ENCODE measurements at regions not wholly inside any gene's neighbourhood (a gene's known extent, or its start where the extent isn't known, plus 50 kb on each side); places are given as distances from the start of the nearest gene placed in this dataset.

DNA sequence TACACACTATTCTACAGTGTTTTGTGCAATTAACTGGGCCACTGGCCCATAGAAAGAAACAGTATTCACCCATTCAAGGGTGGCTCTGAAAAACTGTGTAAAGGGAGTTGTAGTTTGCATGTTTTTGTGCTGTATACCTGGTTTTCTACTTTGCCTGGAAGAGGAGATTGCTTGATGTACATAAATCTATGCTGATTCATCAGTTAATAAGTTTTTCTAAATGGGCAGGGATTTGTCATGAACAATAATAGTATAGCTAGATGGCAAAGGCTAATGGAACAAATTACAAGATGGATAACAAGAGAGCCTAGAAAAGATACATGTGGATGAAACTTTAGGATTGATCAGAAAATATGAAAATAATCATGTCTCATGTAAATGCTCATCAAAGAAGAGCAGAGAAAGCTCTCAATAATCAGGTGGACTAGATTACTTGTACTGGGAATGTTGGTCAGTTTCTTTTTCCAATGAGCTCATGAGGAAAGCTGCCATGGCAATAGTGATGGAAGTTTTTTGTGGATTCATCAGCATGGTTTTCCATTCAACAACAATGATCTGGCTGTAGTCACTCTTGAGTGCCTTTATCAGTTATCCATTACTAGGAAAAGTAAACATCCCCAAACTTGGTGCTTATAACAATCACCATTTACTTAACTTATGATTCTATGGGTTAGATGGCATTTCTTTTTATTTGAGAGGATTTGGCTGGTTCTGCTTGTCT, 602.8 kb downstream of the BRINP3 start:
- Histone ChIP-seq H3K36me3 (ENCODE audit: insufficient read depth, low read length) (no peaks in the 10 kb centered on the region), H3K4me2 (ENCODE audit: low read length) (no peak overlapping the region), H3K9ac (ENCODE audit: low read length) (no peak overlapping the region), H3K9me2 (ENCODE audit: low read depth, low read length) (no peaks in the 10 kb centered on the region), H4K20me1 (ENCODE audit: insufficient read depth, low read length) (no peaks in the 10 kb centered on the region), H3K27me3 (ENCODE audit: insufficient read depth, low read length) (no peaks in the 10 kb centered on the region), H3K9me3 (ENCODE audit: low read length) (no peaks in the 10 kb centered on the region), H3K79me2 (ENCODE audit: insufficient read depth, low read length) (no peaks in the 10 kb centered on the region), H3K4me1 (ENCODE audit: insufficient read depth, low read length, severe bottlenecking) (no peaks in the 10 kb centered on the region), H3K4me3 (ENCODE audit: low read depth, low read length, poor library complexity, severe bottlenecking) (no peak overlapping the region), H2AFZ (ENCODE audit: low read length) (no peak overlapping the region), H3K27ac (ENCODE audit: low read depth, low read length, poor library complexity, severe bottlenecking) (no peak overlapping the region), H3F3A (ENCODE audit: insufficient read depth, low read length) (no peaks in the 10 kb centered on the region)
- no peak for TF ChIP-seq EZH2 (IDR thresholded peaks at IDR 0.05; ENCODE audit: borderline replicate concordance, low read length)
- TF ChIP-seq, protein P1, sequence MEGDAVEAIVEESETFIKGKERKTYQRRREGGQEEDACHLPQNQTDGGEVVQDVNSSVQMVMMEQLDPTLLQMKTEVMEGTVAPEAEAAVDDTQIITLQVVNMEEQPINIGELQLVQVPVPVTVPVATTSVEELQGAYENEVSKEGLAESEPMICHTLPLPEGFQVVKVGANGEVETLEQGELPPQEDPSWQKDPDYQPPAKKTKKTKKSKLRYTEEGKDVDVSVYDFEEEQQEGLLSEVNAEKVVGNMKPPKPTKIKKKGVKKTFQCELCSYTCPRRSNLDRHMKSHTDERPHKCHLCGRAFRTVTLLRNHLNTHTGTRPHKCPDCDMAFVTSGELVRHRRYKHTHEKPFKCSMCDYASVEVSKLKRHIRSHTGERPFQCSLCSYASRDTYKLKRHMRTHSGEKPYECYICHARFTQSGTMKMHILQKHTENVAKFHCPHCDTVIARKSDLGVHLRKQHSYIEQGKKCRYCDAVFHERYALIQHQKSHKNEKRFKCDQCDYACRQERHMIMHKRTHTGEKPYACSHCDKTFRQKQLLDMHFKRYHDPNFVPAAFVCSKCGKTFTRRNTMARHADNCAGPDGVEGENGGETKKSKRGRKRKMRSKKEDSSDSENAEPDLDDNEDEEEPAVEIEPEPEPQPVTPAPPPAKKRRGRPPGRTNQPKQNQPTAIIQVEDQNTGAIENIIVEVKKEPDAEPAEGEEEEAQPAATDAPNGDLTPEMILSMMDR (IDR thresholded peaks at IDR 0.05; ENCODE audit: low read length): no peak

DNA sequence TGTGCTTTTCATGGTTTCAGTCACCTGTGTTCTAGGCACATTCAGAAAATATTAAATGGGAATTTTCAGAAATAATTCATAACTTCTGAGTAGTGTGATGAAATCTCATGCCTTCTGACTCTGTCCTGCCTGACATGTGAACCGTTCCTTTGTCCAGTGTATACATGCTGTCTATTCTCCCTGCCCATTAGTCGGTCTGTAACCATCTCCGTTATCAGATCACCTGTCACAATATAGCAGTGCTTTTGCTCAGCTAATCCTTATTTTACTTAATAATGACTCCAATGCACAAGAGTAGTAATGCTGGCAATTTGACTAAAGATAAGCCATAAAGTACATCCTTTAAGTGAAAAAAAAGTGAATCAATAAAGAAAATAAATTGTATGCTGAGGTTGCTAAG, 597.5 kb downstream of the BRINP3 start:
- Histone ChIP-seq H3K4me1 (ENCODE audit: insufficient read depth, low read length, severe bottlenecking) (no peaks in the 10 kb centered on the region), H3K4me2 (ENCODE audit: low read length) (no peak overlapping the region), H3K9ac (ENCODE audit: low read length) (no peak overlapping the region), H3K79me2 (ENCODE audit: insufficient read depth, low read length) (no peaks in the 10 kb centered on the region), H4K20me1 (ENCODE audit: insufficient read depth, low read length) (no peaks in the 10 kb centered on the region), H3K4me3 (ENCODE audit: low read depth, low read length, poor library complexity, severe bottlenecking) (no peak overlapping the region), H3K27me3 (ENCODE audit: insufficient read depth, low read length) (no peaks in the 10 kb centered on the region), H3K9me3 (ENCODE audit: low read length) (no peaks in the 10 kb centered on the region), H3K36me3 (ENCODE audit: insufficient read depth, low read length) (no peaks in the 10 kb centered on the region), H3K9me2 (ENCODE audit: low read depth, low read length) (no peaks in the 10 kb centered on the region), H3F3A (ENCODE audit: insufficient read depth, low read length) (no peaks in the 10 kb centered on the region), H2AFZ (ENCODE audit: low read length) (no peak overlapping the region), H3K27ac (ENCODE audit: low read depth, low read length, poor library complexity, severe bottlenecking) (no peak overlapping the region)
- TF ChIP-seq, protein P1 (IDR thresholded peaks at IDR 0.05; ENCODE audit: low read length): no peak
- no peak for TF ChIP-seq EZH2 (IDR thresholded peaks at IDR 0.05; ENCODE audit: borderline replicate concordance, low read length)

DNA sequence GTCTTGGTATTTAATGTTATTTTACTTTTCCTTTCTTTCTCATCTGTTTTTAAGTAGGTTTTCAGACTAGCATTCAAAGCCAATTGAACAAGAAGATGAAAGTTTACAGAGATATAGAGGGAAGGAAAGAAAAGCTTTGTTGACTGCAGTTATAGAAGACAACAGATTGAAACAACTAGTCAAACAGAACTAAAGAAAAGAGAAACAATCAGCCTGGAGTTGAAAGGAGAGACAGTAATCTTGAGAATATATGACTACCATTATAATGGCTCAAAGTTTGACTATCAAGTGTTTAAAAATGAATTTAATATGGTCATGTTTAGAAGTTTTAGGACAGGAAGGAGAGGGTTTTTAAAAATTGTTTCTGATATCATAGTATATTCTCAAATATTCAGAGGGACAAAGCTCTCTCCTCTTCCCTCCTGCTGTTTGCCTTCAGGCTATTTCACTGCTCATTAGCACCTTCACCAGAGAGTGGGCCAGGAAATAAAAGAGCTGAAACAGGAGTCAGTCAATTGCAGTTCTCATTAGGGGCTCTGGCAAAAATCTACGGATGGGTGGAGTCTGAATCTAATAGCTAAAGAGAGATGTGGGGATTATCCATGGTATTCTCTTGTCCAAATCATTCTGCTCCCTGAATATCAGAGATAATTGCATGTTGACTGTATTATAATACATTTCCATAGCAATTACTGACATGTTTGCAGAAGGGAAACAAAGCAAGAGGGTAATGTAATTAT, 577.8 kb downstream of the BRINP3 start:
- no peak overlapping the region for H3K4me3 ChIP-seq (ENCODE audit: low read depth, low read length, poor library complexity, severe bottlenecking)
- H3K4me1 ChIP-seq (ENCODE audit: insufficient read depth, low read length, severe bottlenecking): no peaks in the 10 kb centered on the region
- no peaks in the 10 kb centered on the region for H3K9me3 ChIP-seq (ENCODE audit: low read length)
- no peaks in the 10 kb centered on the region for H3K36me3 ChIP-seq (ENCODE audit: insufficient read depth, low read length)
- H3F3A ChIP-seq (ENCODE audit: insufficient read depth, low read length): no peaks in the 10 kb centered on the region
- H3K27ac ChIP-seq (ENCODE audit: low read depth, low read length, poor library complexity, severe bottlenecking): no peak overlapping the region
- H3K27me3 ChIP-seq (ENCODE audit: insufficient read depth, low read length): no peaks in the 10 kb centered on the region
- no peaks in the 10 kb centered on the region for H4K20me1 ChIP-seq (ENCODE audit: insufficient read depth, low read length)
- no peaks in the 10 kb centered on the region for H3K79me2 ChIP-seq (ENCODE audit: insufficient read depth, low read length)
- H3K4me2 ChIP-seq (ENCODE audit: low read length): no peak overlapping the region
- no peak overlapping the region for H3K9ac ChIP-seq (ENCODE audit: low read length)
- TF ChIP-seq, protein P1 (IDR thresholded peaks at IDR 0.05; ENCODE audit: low read length): no peak
- TF ChIP-seq EZH2 (IDR thresholded peaks at IDR 0.05; ENCODE audit: borderline replicate concordance, low read length): no peak
- H3K9me2 ChIP-seq (ENCODE audit: low read depth, low read length): no peaks in the 10 kb centered on the region
- no peak overlapping the region for H2AFZ ChIP-seq (ENCODE audit: low read length)
